ENCODE measurements at regions not wholly inside any gene's neighbourhood (a gene's known extent, or its start where the extent isn't known, plus 50 kb on each side); places are given as distances from the start of the nearest gene placed in this dataset.
"Not testable (repeated sequence)": the region's sequence is repeated elsewhere in the genome, so short reads cannot be mapped to it uniquely, and the experiment has no call there.

GRCh38 chr1:5681654-5682053, 310.6 kb downstream of the NPHP4 start:
- Histone ChIP-seq H3K27ac (ENCODE audit: insufficient read depth, low read length) (no peak overlapping the region), H3K4me1 (ENCODE audit: control insufficient read depth, extremely low read depth, insufficient read depth, low read length) (no peaks in the 10 kb centered on the region), H3K4me2 (ENCODE audit: extremely low read depth, insufficient read depth, low read length) (no peak overlapping the region), H3K36me3 (ENCODE audit: control insufficient read depth, insufficient read depth, low read length) (no peaks in the 10 kb centered on the region), H4K20me1 (ENCODE audit: control insufficient read depth, extremely low read depth, insufficient read depth, low read length) (no peaks in the 10 kb centered on the region), H3K79me2 (ENCODE audit: control insufficient read depth, insufficient read depth, low read length) (no peaks in the 10 kb centered on the region), H3K9ac (ENCODE audit: insufficient read depth, low read length) (no peak overlapping the region), H3K27me3 (ENCODE audit: control insufficient read depth, insufficient read depth, low read length) (no peaks in the 10 kb centered on the region), H3K4me3 (replicated peaks in 1 of 4; ENCODE audit: control extremely low read depth in 1 of 4, insufficient read depth in 1 of 4, low read depth in 3 of 4, low read length in 4 of 4) (no peak overlapping the region), H2AFZ (ENCODE audit: low read length) (no peak overlapping the region), H3K9me3 (ENCODE audit: control insufficient read depth, insufficient read depth, low read depth, low read length) (no peaks in the 10 kb centered on the region)
- no peak for DNase-seq (ENCODE audit: low read depth in 2 of 2)
- no peak for TF ChIP-seq EZH2 (IDR thresholded peaks at IDR 0.05; ENCODE audit: low read length, missing control alignments)
- TF ChIP-seq, protein P1, sequence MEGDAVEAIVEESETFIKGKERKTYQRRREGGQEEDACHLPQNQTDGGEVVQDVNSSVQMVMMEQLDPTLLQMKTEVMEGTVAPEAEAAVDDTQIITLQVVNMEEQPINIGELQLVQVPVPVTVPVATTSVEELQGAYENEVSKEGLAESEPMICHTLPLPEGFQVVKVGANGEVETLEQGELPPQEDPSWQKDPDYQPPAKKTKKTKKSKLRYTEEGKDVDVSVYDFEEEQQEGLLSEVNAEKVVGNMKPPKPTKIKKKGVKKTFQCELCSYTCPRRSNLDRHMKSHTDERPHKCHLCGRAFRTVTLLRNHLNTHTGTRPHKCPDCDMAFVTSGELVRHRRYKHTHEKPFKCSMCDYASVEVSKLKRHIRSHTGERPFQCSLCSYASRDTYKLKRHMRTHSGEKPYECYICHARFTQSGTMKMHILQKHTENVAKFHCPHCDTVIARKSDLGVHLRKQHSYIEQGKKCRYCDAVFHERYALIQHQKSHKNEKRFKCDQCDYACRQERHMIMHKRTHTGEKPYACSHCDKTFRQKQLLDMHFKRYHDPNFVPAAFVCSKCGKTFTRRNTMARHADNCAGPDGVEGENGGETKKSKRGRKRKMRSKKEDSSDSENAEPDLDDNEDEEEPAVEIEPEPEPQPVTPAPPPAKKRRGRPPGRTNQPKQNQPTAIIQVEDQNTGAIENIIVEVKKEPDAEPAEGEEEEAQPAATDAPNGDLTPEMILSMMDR (conservative IDR thresholded peaks at IDR 0.05 in 1 of 2, IDR thresholded peaks at IDR 0.05 in 1 of 2; ENCODE audit: low read depth in 1 of 2, low read length in 2 of 2), result no peak

- Histone ChIP-seq H3K4me2 (ENCODE audit: extremely low read depth, insufficient read depth, low read length) (no peak overlapping the region), H3K9me3 (ENCODE audit: control insufficient read depth, insufficient read depth, low read depth, low read length) (no peaks in the 10 kb centered on the region), H3K27me3 (ENCODE audit: control insufficient read depth, insufficient read depth, low read length) (no peaks in the 10 kb centered on the region)
Observed at GRCh38 chr1:5680600-5680999, 311.6 kb downstream of the NPHP4 start.

DNA sequence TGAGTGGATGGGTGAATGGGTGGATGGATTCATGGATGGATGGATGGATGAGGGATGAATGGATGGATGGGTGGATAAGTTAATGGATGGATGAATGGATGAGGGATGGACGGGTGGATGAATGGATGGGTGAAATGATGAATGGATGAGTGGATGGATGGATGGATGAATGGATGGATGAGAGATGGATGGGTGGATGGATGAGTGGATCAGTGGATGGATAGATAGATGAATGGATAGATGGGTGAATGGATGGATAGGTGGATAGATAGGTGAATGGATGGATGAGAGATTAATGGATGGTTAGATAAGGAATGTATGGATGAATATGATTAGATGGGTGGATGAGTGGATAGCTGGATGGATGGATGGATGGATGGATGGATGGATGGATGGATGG, 313.5 kb downstream of the NPHP4 start:
- Histone ChIP-seq H3K4me3 (replicated peaks in 1 of 4; ENCODE audit: control extremely low read depth in 1 of 4, insufficient read depth in 1 of 4, low read depth in 3 of 4, low read length in 4 of 4) (no peak overlapping the region), H3K27ac (ENCODE audit: insufficient read depth, low read length) (no peak overlapping the region), H3K36me3 (ENCODE audit: control insufficient read depth, insufficient read depth, low read length) (no peaks in the 10 kb centered on the region), H3K27me3 (ENCODE audit: control insufficient read depth, insufficient read depth, low read length) (no peaks in the 10 kb centered on the region), H3K9me3 (ENCODE audit: control insufficient read depth, insufficient read depth, low read depth, low read length) (no peaks in the 10 kb centered on the region), H3K79me2 (ENCODE audit: control insufficient read depth, insufficient read depth, low read length) (no peaks in the 10 kb centered on the region), H4K20me1 (ENCODE audit: control insufficient read depth, extremely low read depth, insufficient read depth, low read length) (no peaks in the 10 kb centered on the region), H3K4me1 (ENCODE audit: control insufficient read depth, extremely low read depth, insufficient read depth, low read length) (no peaks in the 10 kb centered on the region), H2AFZ (ENCODE audit: low read length) (no peak overlapping the region), H3K9ac (ENCODE audit: insufficient read depth, low read length) (no peak overlapping the region), H3K4me2 (ENCODE audit: extremely low read depth, insufficient read depth, low read length) (no peak overlapping the region)
- no peak for DNase-seq (ENCODE audit: low read depth in 2 of 2)
- TF ChIP-seq, protein P1 (conservative IDR thresholded peaks at IDR 0.05 in 1 of 2, IDR thresholded peaks at IDR 0.05 in 1 of 2; ENCODE audit: low read depth in 1 of 2, low read length in 2 of 2), result no peak
- TF ChIP-seq EZH2 (IDR thresholded peaks at IDR 0.05; ENCODE audit: low read length, missing control alignments), result no peak

More at GRCh38 chr1:5680600-5680999, 311.6 kb downstream of the NPHP4 start:
- Histone ChIP-seq H3K4me1 (ENCODE audit: control insufficient read depth, extremely low read depth, insufficient read depth, low read length) (no peaks in the 10 kb centered on the region), H2AFZ (ENCODE audit: low read length) (no peak overlapping the region), H3K79me2 (ENCODE audit: control insufficient read depth, insufficient read depth, low read length) (no peaks in the 10 kb centered on the region), H3K27ac (ENCODE audit: insufficient read depth, low read length) (no peak overlapping the region), H4K20me1 (ENCODE audit: control insufficient read depth, extremely low read depth, insufficient read depth, low read length) (no peaks in the 10 kb centered on the region), H3K4me3 (replicated peaks in 1 of 4; ENCODE audit: control extremely low read depth in 1 of 4, insufficient read depth in 1 of 4, low read depth in 3 of 4, low read length in 4 of 4) (no peak overlapping the region), H3K36me3 (ENCODE audit: control insufficient read depth, insufficient read depth, low read length) (no peaks in the 10 kb centered on the region), H3K9ac (ENCODE audit: insufficient read depth, low read length) (no peak overlapping the region)
- no peak for DNase-seq (ENCODE audit: low read depth in 2 of 2)
- TF ChIP-seq EZH2 (IDR thresholded peaks at IDR 0.05; ENCODE audit: low read length, missing control alignments), result no peak
- TF ChIP-seq, protein P1 (conservative IDR thresholded peaks at IDR 0.05 in 1 of 2, IDR thresholded peaks at IDR 0.05 in 1 of 2; ENCODE audit: low read depth in 1 of 2, low read length in 2 of 2), result no peak

GRCh38 chr1:5672355-5672754, 319.9 kb downstream of the NPHP4 start:
- H4K20me1 ChIP-seq (ENCODE audit: control insufficient read depth, extremely low read depth, insufficient read depth, low read length); DNase-seq (ENCODE audit: low read depth in 2 of 2); H3K79me2 ChIP-seq (ENCODE audit: control insufficient read depth, insufficient read depth, low read length); H3K4me2 ChIP-seq (ENCODE audit: extremely low read depth, insufficient read depth, low read length); H3K4me3 ChIP-seq (replicated peaks in 1 of 4; ENCODE audit: control extremely low read depth in 1 of 4, insufficient read depth in 1 of 4, low read depth in 3 of 4, low read length in 4 of 4); H3K27me3 ChIP-seq (ENCODE audit: control insufficient read depth, insufficient read depth, low read length); H3K27ac ChIP-seq (ENCODE audit: insufficient read depth, low read length); H3K9ac ChIP-seq (ENCODE audit: insufficient read depth, low read length); H2AFZ ChIP-seq (ENCODE audit: low read length); H3K4me1 ChIP-seq (ENCODE audit: control insufficient read depth, extremely low read depth, insufficient read depth, low read length); H3K36me3 ChIP-seq (ENCODE audit: control insufficient read depth, insufficient read depth, low read length); H3K9me3 ChIP-seq (ENCODE audit: control insufficient read depth, insufficient read depth, low read depth, low read length): not testable (repeated sequence)

All from fibroblast of lung (primary cell).